ENCODE measurements at regions not wholly inside any gene's neighbourhood (a gene's known extent, or its start where the extent isn't known, plus 50 kb on each side); places are given as distances from the start of the nearest gene placed in this dataset.

GRCh38 chr5:96595300-96596090 lies 66.7 kb upstream of the CAST start:
- DNase-seq: peak; percentile 24

- no peak for DNase-seq
Observed at GRCh38 chr5:96597438-96598020, 64.6 kb upstream of the CAST start.

GRCh38 chr5:96601200-96601599 lies 61.0 kb upstream of the CAST start:
- no peak for DNase-seq

GRCh38 chr5:96601715-96602244 lies 60.4 kb upstream of the CAST start:
- peak; percentile 86 for DNase-seq

GRCh38 chr5:96602776-96603175 lies 59.4 kb upstream of the CAST start:
- DNase-seq: no peak

- DNase-seq: no peak
Observed at GRCh38 chr5:96605144-96605837, 56.9 kb upstream of the CAST start.

GRCh38 chr5:96609369-96609768 lies 52.8 kb upstream of the CAST start:
- no peak for DNase-seq

GRCh38 chr5:96610747-96611146 lies 51.4 kb upstream of the CAST start:
- no peak for DNase-seq

GRCh38 chr5:96611946-96612345 lies 50.2 kb upstream of the CAST start:
- no peak for DNase-seq
